Psoas muscle (tissue), 7 donors: ENCODE measurements at regions not wholly inside any gene's neighbourhood (a gene's known extent, or its start where the extent isn't known, plus 50 kb on each side); places are given as distances from the start of the nearest gene placed in this dataset.

Experiments used
- ATAC-seq, 4 donors: fragments of 200-7000 bp; cut with Tn5 transposase; one replicate each; pipeline ENCODE4 v1.9.1; 2020; ENCODE audit warnings: moderate library complexity in 3 of 4, mild to moderate bottlenecking in 2 of 4
- DNase-seq, 2 donors: peaks; one replicate each; pipeline ENCODE4 v3.0.0-alpha.2; 2020
- H3K27ac ChIP-seq: fragments of 200-600 bp; one replicate; pipeline ENCODE4 v1.8.0; 2022
- H3K27me3 ChIP-seq, 3 donors: fragments of 200-600 bp in 1 of 3; one replicate each; pipeline versions ENCODE4 v1.6.1 to v1.8.0; 2013 to 2022; ENCODE audit warnings: low read length in 2 of 3, mild to moderate bottlenecking in 2 of 3, moderate library complexity in 1 of 3; ENCODE audit not compliant: insufficient read depth in 3 of 3
- H3K36me3 ChIP-seq, 2 donors: fragments of 200-600 bp in 1 of 2; one replicate each; pipeline versions ENCODE4 v1.6.1 to v1.8.0; 2013 to 2022; ENCODE audit warnings: low read depth in 1 of 2, mild to moderate bottlenecking in 1 of 2, moderate library complexity in 1 of 2; ENCODE audit not compliant: insufficient read depth in 1 of 2
- H3K4me1 ChIP-seq: fragments of 200-600 bp; one replicate; pipeline ENCODE4 v1.8.0; 2022
- H3K4me3 ChIP-seq: fragments of 200-600 bp; one replicate; pipeline ENCODE4 v1.8.0; 2022; ENCODE audit warnings: mild to moderate bottlenecking
- H3K9me3 ChIP-seq: fragments of 200-600 bp; one replicate; pipeline ENCODE4 v1.8.0; 2022
- CTCF ChIP-seq: fragments of 200-600 bp; IDR thresholded peaks from one replicate; pipeline ENCODE4 v1.8.0; 2022; ENCODE audit warnings: antibody characterized with exemption
- WGBS, 3 donors: extraction: QIAGEN DNeasy Blood & Tissue Kit; methylation state at CpG; one replicate each; pipeline versions ENCODE4 v1.1.6 to v1.1.7; 2013; 5-methylcytosine and 5-hydroxymethylcytosine counted together
- intact Hi-C, 2 donors: fragments of 100-400 bp; cut with DNase I; formaldehyde crosslinking; loops; one replicate each; pipeline versions ENCODE4 v1.11.0 to v1.14.2; 2022
- donor health status: healthy with polysubstance abuse.
- donor health status: DM: no; HTN: no; CAD: no; lungs with moderate emphysema.
- donor health status: Bipolar disorder and iron deficiency.
- donor health status: healthy.
- donor health status: DM: yes; HTN: yes; CAD: no.
- donor health status: DM: no; HTN: no; CAD: no.
- donor health status: DM: yes; HTN: yes; CAD: no.

- no peaks in the 10 kb centered on the region for H3K9me3 ChIP-seq
- no peaks in the 10 kb centered on the region for H3K4me1 ChIP-seq
- intact Hi-C loops: no loop called here
- H3K4me3 ChIP-seq: no peak overlapping the region
- ATAC-seq: no peak
- no peaks in the 10 kb centered on the region for H3K36me3 ChIP-seq
- H3K27me3 ChIP-seq: no peaks in the 10 kb centered on the region
- no peak overlapping the region for H3K27ac ChIP-seq
- DNase-seq: no peak
- WGBS, 3 donors: 77 to 84% (median 79%) methylated on average over 2 of the region's 2 CpGs
- no peak for TF ChIP-seq CTCF
These were observed 404.1 kb upstream of the ATP11B start for GRCh38 chr3:182389071-182389815.

DNA sequence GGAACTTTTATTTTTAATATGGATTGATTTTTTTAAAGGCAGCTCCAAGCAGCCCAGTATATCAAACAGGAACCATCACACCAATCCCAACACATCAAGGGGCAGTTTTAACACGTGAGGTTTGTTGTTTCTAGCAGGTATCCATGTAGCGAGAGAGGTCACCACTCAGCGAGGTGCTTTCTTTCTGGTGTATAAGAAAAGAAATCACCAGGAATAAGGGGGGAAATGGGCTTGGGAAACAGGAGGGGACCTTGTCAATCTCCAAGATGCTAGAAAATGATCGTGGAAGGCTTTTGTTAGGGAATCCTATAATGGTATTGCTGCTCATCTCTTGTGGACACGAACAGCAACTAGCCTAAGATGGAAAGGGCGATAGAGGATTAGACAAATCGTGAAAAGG, 402.9 kb upstream of the ATP11B start:
- no peaks in the 10 kb centered on the region for H3K4me1 ChIP-seq
- no peak overlapping the region for H3K4me3 ChIP-seq
- no peaks in the 10 kb centered on the region for H3K9me3 ChIP-seq
- H3K36me3 ChIP-seq: no peaks in the 10 kb centered on the region
- ATAC-seq: no peak
- TF ChIP-seq CTCF: no peak
- intact Hi-C loops: no loop called here
- 72 to 84% (median 81%) methylated on average over 7 of the region's 7 CpGs for WGBS, 3 donors
- H3K27me3 ChIP-seq: no peaks in the 10 kb centered on the region
- no peak overlapping the region for H3K27ac ChIP-seq
- DNase-seq: no peak

- no peak for TF ChIP-seq CTCF
- intact Hi-C loops: no loop called here
- Histone ChIP-seq H3K36me3 (no peaks in the 10 kb centered on the region), H3K9me3 (no peaks in the 10 kb centered on the region), H3K4me1 (no peaks in the 10 kb centered on the region), H3K27me3 (no peaks in the 10 kb centered on the region), H3K27ac (no peak overlapping the region), H3K4me3 (no peak overlapping the region)
- no peak for DNase-seq
- WGBS, 3 donors: 56 to 64% (median 62%) methylated on average over 4 of the region's 4 CpGs
- ATAC-seq: no peak
These were observed 400.9 kb upstream of the ATP11B start for GRCh38 chr3:182392182-182392937.

DNA sequence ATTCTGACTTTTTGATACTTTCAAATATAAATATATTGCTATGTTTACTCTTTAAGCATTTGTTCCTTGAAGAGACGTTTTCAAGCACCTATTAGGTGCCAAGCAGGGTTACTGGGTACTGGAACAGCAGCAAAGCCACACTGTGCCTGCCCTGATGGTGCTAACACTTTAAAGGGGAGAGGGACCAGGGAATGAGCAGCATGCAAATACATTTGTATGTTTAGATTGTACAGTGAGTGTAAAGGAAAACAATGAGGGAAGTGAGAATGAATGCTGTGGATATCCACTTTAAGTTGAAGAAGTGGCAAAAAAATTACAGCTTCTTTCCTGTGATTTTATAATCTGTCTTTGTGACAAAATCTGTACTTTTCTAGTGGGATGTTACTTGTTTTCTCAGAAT, 400.2 kb upstream of the ATP11B start:
- H3K4me1 ChIP-seq: no peaks in the 10 kb centered on the region
- DNase-seq (no peak), ATAC-seq (no peak)
- H3K9me3 ChIP-seq: no peaks in the 10 kb centered on the region
- no peaks in the 10 kb centered on the region for H3K27me3 ChIP-seq
- 31 to 37% (median 33%) methylated on average over 1 of the region's 1 CpG for WGBS, 3 donors
- H3K27ac ChIP-seq: no peak overlapping the region
- no peak for TF ChIP-seq CTCF
- H3K36me3 ChIP-seq: no peaks in the 10 kb centered on the region
- H3K4me3 ChIP-seq: no peak overlapping the region
- intact Hi-C loops: no loop called here
